Type B pancreatic cell (in vitro differentiated cells): ENCODE measurements at regions not wholly inside any gene's neighbourhood (a gene's known extent, or its start where the extent isn't known, plus 50 kb on each side); places are given as distances from the start of the nearest gene placed in this dataset.

Experiments used
- DNase-seq: peaks from one replicate; pipeline ENCODE4 v3.0.0; 2021; ENCODE audit warnings: mixed read lengths; ENCODE audit not compliant: unreplicated experiment; ENCODE audit errors: extremely low spot score
- H3K27ac Mint-ChIP-seq: 2 replicates; pipeline ENCODE4 v1.8.0; 2021; ENCODE audit warnings: mild to moderate bottlenecking, mixed read lengths
- H3K27me3 Mint-ChIP-seq: 2 replicates; pipeline ENCODE4 v1.8.0; 2021; ENCODE audit warnings: mixed read lengths
- H3K36me3 Mint-ChIP-seq: 2 replicates; pipeline ENCODE4 v1.8.0; 2021; ENCODE audit warnings: mixed read lengths
- H3K4me1 Mint-ChIP-seq: one replicate; pipeline ENCODE4 v1.8.0; 2021; ENCODE audit warnings: mixed read lengths; ENCODE audit not compliant: unreplicated experiment
- H3K4me3 Mint-ChIP-seq: 2 replicates; pipeline ENCODE4 v1.8.0; 2021; ENCODE audit warnings: mild to moderate bottlenecking, mixed read lengths
- H3K9me3 Mint-ChIP-seq: 2 replicates; pipeline ENCODE4 v1.8.0; 2021; ENCODE audit warnings: mixed read lengths
- CTCF ChIP-seq: fragments of 200-600 bp; sonication (generic); conservative IDR thresholded peaks from 2 replicates; pipeline ENCODE4 v1.5.0; 2021; ENCODE audit warnings: antibody characterized with exemption, mild to moderate bottlenecking

GRCh38 chr10:78188446-78188845 is 154.8 kb downstream of the RPS24 start:
- Mint-ChIP-seq H3K27me3 (no peaks in the 10 kb centered on the region), H3K9me3 (no peaks in the 10 kb centered on the region), H3K27ac (no peak overlapping the region), H3K36me3 (no peaks in the 10 kb centered on the region), H3K4me1 (no peaks in the 10 kb centered on the region), H3K4me3 (no peak overlapping the region)
- TF ChIP-seq CTCF, result no peak
- DNase-seq, result no peak

GRCh38 chr10:78190051-78190825 is 156.6 kb downstream of the RPS24 start:
- Mint-ChIP-seq H3K9me3 (no peaks in the 10 kb centered on the region), H3K4me1 (no peaks in the 10 kb centered on the region), H3K4me3 (no peak overlapping the region), H3K36me3 (no peaks in the 10 kb centered on the region), H3K27ac (no peak overlapping the region), H3K27me3 (no peaks in the 10 kb centered on the region)
- no peak for DNase-seq
- TF ChIP-seq CTCF, result no peak

GRCh38 chr10:78191301-78191700 is 157.6 kb downstream of the RPS24 start:
- H3K27ac Mint-ChIP-seq, result no peak overlapping the region

GRCh38 chr10:78193189-78193588 is 159.5 kb downstream of the RPS24 start:
- no peak for DNase-seq
- no peak for TF ChIP-seq CTCF
- Mint-ChIP-seq H3K9me3 (no peaks in the 10 kb centered on the region), H3K4me1 (no peaks in the 10 kb centered on the region), H3K27me3 (no peaks in the 10 kb centered on the region), H3K27ac (no peak overlapping the region), H3K36me3 (no peaks in the 10 kb centered on the region), H3K4me3 (no peak overlapping the region)

More at GRCh38 chr10:78191301-78191700, 157.6 kb downstream of the RPS24 start:
- Mint-ChIP-seq H3K9me3 (no peaks in the 10 kb centered on the region), H3K4me3 (no peak overlapping the region), H3K27me3 (no peaks in the 10 kb centered on the region), H3K36me3 (no peaks in the 10 kb centered on the region), H3K4me1 (no peaks in the 10 kb centered on the region)
- no peak for DNase-seq
- TF ChIP-seq CTCF, result no peak

GRCh38 chr10:78194050-78194449 is 160.4 kb downstream of the RPS24 start:
- Mint-ChIP-seq H3K27me3 (no peaks in the 10 kb centered on the region), H3K27ac (no peak overlapping the region), H3K36me3 (no peaks in the 10 kb centered on the region), H3K4me1 (no peaks in the 10 kb centered on the region), H3K4me3 (no peak overlapping the region), H3K9me3 (no peaks in the 10 kb centered on the region)
- no peak for TF ChIP-seq CTCF
- DNase-seq, result no peak
